ENCODE measurements at regions not wholly inside any gene's neighbourhood (a gene's known extent, or its start where the extent isn't known, plus 50 kb on each side); places are given as distances from the start of the nearest gene placed in this dataset.

DNA sequence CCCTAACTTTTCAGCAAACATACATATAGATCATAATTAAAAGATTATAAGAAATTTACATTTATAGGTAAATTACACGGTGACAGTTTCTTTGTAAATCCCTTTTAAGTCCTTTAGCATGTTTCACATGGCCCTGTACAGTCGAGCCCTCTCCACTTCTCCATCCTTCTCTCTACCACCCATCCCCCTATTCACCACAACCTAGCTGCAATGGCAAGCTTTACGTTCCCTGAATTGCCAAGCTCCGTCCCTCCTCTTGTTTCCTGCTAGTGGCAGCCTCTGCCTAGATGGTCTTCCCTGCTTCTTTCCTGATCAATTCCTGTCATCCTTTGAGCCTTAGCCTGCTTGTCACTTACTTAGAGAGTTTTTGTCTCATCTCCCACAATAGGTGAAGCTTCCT, 116.2 kb downstream of the TMA16 start:
- Histone ChIP-seq H3K36me3 (ENCODE audit: control insufficient read depth in 2 of 2, insufficient read depth in 1 of 2, low read length in 2 of 2) (no peaks in the 10 kb centered on the region), H3K4me1 (ENCODE audit: control insufficient read depth, insufficient read depth, low read length) (no peaks in the 10 kb centered on the region), H3K4me3 (ENCODE audit: low read depth, low read length) (no peak overlapping the region), H3K27ac (ENCODE audit: extremely low read depth, low read depth, low read length) (no peak overlapping the region), H3K9me3 (ENCODE audit: control insufficient read depth, insufficient read depth, low read depth, low read length) (no peaks in the 10 kb centered on the region)
- POLR2A ChIA-PET: no interaction called here
- CTCF ChIA-PET: interaction anchor here (0.6 kb wide), 1 partner anchor 413 kb away, joined by 3 read pairs; no protein-coding TSS in a partner anchor
- TF ChIP-seq, protein P1, sequence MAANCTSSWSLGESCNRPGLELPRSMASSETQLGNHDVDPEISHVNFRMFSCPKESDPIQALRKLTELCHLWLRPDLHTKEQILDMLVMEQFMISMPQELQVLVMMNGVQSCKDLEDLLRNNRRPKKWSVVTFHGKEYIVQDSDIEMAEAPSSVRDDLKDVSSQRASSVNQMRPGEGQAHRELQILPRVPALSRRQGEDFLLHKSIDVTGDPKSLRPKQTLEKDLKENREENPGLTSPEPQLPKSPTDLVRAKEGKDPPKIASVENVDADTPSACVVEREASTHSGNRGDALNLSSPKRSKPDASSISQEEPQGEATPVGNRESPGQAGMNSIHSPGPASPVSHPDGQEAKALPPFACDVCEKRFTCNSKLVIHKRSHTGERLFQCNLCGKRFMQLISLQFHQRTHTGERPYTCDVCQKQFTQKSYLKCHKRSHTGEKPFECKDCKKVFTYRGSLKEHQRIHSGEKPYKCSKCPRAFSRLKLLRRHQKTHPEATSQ (tag by site-specific recombination; IDR thresholded peaks at IDR 0.05): no peak
- TF ChIP-seq BCL11B (tag by site-specific recombination; IDR thresholded peaks at IDR 0.05; ENCODE audit: low read depth): no peak
- no peak for TF ChIP-seq ZNF350 (tag by site-specific recombination; IDR thresholded peaks at IDR 0.05)
- TF ChIP-seq ZNF202 (tag by site-specific recombination; IDR thresholded peaks at IDR 0.05; ENCODE audit: borderline replicate concordance): no peak
- no peak for TF ChIP-seq ZNF266 (tag by site-specific recombination; IDR thresholded peaks at IDR 0.05; ENCODE audit: low read depth)
- TF ChIP-seq ZNF555 (tag by site-specific recombination; conservative IDR thresholded peaks at IDR 0.05): no peak
- no peak for TF ChIP-seq ZNF792 (tag by site-specific recombination; IDR thresholded peaks at IDR 0.05)
- no peak for TF ChIP-seq ZNF426 (tag by site-specific recombination; IDR thresholded peaks at IDR 0.05)
- no peak for TF ChIP-seq ZNF138 (tag by site-specific recombination; IDR thresholded peaks at IDR 0.05; ENCODE audit: borderline replicate concordance)
- TF ChIP-seq RBAK (tag by site-specific recombination; IDR thresholded peaks at IDR 0.05): no peak
- no peak for TF ChIP-seq ZNF133 (tag by site-specific recombination; IDR thresholded peaks at IDR 0.05)
- TF ChIP-seq, protein P2, sequence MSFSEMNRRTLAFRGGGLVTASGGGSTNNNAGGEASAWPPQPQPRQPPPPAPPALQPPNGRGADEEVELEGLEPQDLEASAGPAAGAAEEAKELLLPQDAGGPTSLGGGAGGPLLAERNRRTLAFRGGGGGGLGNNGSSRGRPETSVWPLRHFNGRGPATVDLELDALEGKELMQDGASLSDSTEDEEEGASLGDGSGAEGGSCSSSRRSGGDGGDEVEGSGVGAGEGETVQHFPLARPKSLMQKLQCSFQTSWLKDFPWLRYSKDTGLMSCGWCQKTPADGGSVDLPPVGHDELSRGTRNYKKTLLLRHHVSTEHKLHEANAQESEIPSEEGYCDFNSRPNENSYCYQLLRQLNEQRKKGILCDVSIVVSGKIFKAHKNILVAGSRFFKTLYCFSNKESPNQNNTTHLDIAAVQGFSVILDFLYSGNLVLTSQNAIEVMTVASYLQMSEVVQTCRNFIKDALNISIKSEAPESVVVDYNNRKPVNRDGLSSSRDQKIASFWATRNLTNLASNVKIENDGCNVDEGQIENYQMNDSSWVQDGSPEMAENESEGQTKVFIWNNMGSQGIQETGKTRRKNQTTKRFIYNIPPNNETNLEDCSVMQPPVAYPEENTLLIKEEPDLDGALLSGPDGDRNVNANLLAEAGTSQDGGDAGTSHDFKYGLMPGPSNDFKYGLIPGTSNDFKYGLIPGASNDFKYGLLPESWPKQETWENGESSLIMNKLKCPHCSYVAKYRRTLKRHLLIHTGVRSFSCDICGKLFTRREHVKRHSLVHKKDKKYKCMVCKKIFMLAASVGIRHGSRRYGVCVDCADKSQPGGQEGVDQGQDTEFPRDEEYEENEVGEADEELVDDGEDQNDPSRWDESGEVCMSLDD (tag by site-specific recombination; IDR thresholded peaks at IDR 0.05): no peak

DNA sequence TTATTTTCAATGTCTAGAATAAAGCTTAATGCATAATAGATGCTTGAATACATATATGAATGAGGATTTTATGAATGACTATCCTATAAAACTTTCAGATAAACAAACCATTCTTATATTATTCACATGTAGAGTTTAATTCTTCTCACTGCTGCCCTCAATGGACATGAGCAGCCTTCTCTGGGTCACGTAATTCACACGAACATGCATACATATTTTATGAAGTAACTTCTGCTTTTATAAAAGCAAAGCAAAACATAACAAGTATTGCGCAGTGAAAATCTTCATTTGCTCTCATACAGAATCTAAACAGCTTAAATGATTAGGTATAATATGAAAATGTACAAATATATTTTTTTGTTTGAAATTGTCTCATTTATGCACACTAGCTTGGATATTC, 116.7 kb downstream of the TMA16 start:
- no peak for TF ChIP-seq ZNF416 (tag by site-specific recombination; IDR thresholded peaks at IDR 0.05)
- TF ChIP-seq KLF16 (tag by site-specific recombination; IDR thresholded peaks at IDR 0.05): no peak
- no peak for TF ChIP-seq GLI2 (tag by site-specific recombination; IDR thresholded peaks at IDR 0.05; ENCODE audit: borderline replicate concordance, low read depth)
- TF ChIP-seq ZNF133 (tag by site-specific recombination; IDR thresholded peaks at IDR 0.05): no peak
- TF ChIP-seq, protein P3, sequence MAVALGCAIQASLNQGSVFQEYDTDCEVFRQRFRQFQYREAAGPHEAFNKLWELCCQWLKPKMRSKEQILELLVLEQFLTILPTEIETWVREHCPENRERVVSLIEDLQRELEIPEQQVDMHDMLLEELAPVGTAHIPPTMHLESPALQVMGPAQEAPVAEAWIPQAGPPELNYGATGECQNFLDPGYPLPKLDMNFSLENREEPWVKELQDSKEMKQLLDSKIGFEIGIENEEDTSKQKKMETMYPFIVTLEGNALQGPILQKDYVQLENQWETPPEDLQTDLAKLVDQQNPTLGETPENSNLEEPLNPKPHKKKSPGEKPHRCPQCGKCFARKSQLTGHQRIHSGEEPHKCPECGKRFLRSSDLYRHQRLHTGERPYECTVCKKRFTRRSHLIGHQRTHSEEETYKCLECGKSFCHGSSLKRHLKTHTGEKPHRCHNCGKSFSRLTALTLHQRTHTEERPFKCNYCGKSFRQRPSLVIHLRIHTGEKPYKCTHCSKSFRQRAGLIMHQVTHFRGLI (tag by site-specific recombination; IDR thresholded peaks at IDR 0.05): no peak
- no peak for TF ChIP-seq ZNF658 (tag by site-specific recombination; IDR thresholded peaks at IDR 0.05)
- TF ChIP-seq ZNF529 (tag by site-specific recombination; IDR thresholded peaks at IDR 0.05; ENCODE audit: insufficient replicate concordance): no peak
- no peak for TF ChIP-seq ZNF223 (tag by site-specific recombination; IDR thresholded peaks at IDR 0.05)
- no peak for TF ChIP-seq ZNF248 (tag by site-specific recombination; IDR thresholded peaks at IDR 0.05)
- TF ChIP-seq ZNF202 (tag by site-specific recombination; IDR thresholded peaks at IDR 0.05; ENCODE audit: borderline replicate concordance): no peak
- TF ChIP-seq, protein P4, sequence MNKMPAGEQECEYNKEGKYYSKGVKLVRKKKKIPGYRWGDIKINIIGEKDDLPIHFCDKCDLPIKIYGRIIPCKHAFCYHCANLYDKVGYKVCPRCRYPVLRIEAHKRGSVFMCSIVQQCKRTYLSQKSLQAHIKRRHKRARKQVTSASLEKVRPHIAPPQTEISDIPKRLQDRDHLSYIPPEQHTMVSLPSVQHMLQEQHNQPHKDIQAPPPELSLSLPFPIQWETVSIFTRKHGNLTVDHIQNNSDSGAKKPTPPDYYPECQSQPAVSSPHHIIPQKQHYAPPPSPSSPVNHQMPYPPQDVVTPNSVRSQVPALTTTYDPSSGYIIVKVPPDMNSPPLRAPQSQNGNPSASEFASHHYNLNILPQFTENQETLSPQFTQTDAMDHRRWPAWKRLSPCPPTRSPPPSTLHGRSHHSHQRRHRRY (tag by site-specific recombination; IDR thresholded peaks at IDR 0.05): no peak
- no peak for TF ChIP-seq ZNF155 (tag by site-specific recombination; IDR thresholded peaks at IDR 0.05)
- TF ChIP-seq KLF7 (tag by site-specific recombination; IDR thresholded peaks at IDR 0.05; ENCODE audit: borderline replicate concordance): no peak
- TF ChIP-seq ZNF37A (tag by site-specific recombination; IDR thresholded peaks at IDR 0.05): no peak
- no peak for TF ChIP-seq BCL11A (tag by site-specific recombination; IDR thresholded peaks at IDR 0.05; ENCODE audit: low read depth)
- TF ChIP-seq HOXC10 (CRISPR knock-in tag; IDR thresholded peaks at IDR 0.05): no peak
- no peak overlapping the region for H3K4me3 ChIP-seq (ENCODE audit: low read depth, low read length)
- ChIA-PET CTCF (interaction anchor here (0.6 kb wide), 1 partner anchor 413 kb away, joined by 3 read pairs; no protein-coding TSS in a partner anchor), POLR2A (no interaction called here)
- no peaks in the 10 kb centered on the region for H3K36me3 ChIP-seq (ENCODE audit: control insufficient read depth in 2 of 2, insufficient read depth in 1 of 2, low read length in 2 of 2)
- no peaks in the 10 kb centered on the region for H3K9me3 ChIP-seq (ENCODE audit: control insufficient read depth, insufficient read depth, low read depth, low read length)
- H3K27ac ChIP-seq (ENCODE audit: extremely low read depth, low read depth, low read length): no peak overlapping the region
- H3K4me1 ChIP-seq (ENCODE audit: control insufficient read depth, insufficient read depth, low read length): no peaks in the 10 kb centered on the region
